Suprapubic skin (tissue), 4 donors: ENCODE measurements at regions not wholly inside any gene's neighbourhood (a gene's known extent, or its start where the extent isn't known, plus 50 kb on each side); places are given as distances from the start of the nearest gene placed in this dataset.
"Not testable (repeated sequence)": the region's sequence is repeated elsewhere in the genome, so short reads cannot be mapped to it uniquely, and the experiment has no call there.

Experiments
- DNase-seq, 2 donors: peaks; one replicate each; pipeline ENCODE4 v3.0.0-alpha.2; 2019; ENCODE audit warnings: low spot score in 2 of 2
- H3K27ac ChIP-seq: fragments of 200-600 bp; sonication (generic); one replicate; pipeline ENCODE4 v1.5.1; 2019
- H3K27me3 ChIP-seq: fragments of 200-600 bp; sonication (generic); one replicate; pipeline ENCODE4 v1.5.1; 2019
- H3K36me3 ChIP-seq: fragments of 200-600 bp; sonication (generic); one replicate; pipeline ENCODE4 v1.5.1; 2019
- H3K4me1 ChIP-seq: fragments of 200-600 bp; sonication (generic); one replicate; pipeline ENCODE4 v1.5.1; 2019
- H3K4me3 ChIP-seq: fragments of 200-600 bp; sonication (generic); one replicate; pipeline ENCODE4 v1.5.1; 2019; ENCODE audit warnings: mild to moderate bottlenecking
- H3K9me3 ChIP-seq: fragments of 200-600 bp; sonication (generic); one replicate; pipeline ENCODE4 v1.5.1; 2019
- EP300 ChIP-seq: sonication (generic); formaldehyde crosslinking; IDR thresholded peaks from one replicate; pipeline ENCODE4 v1.6.1; 2017; ENCODE audit warnings: antibody characterized with exemption
- POLR2A ChIP-seq, 2 donors: fragments of 450-650 bp; IDR thresholded peaks; one replicate each; pipeline ENCODE4 v1.6.1; 2017; ENCODE audit warnings: antibody characterized with exemption in 2 of 2, mild to moderate bottlenecking in 2 of 2, moderate library complexity in 2 of 2
- POLR2AphosphoS5 ChIP-seq, 3 donors: sonication (generic); formaldehyde crosslinking; IDR thresholded peaks; one replicate each; pipeline ENCODE4 v1.6.1; 2017; ENCODE audit warnings: antibody characterized with exemption in 3 of 3
- WGBS: methylation state at CpG from one replicate; pipeline ENCODE4 v1.1.5; 2018; 5-methylcytosine and 5-hydroxymethylcytosine counted together
- TF ChIP-seq, protein P1 (sequence below), 2 donors: fragments of 200-600 bp in 1 of 2; fragments of 450-650 bp in 1 of 2; sonication (generic) in 1 of 2; IDR thresholded peaks; one replicate each; pipeline ENCODE4 v1.5.1; 2016 to 2019; ENCODE audit warnings: antibody characterized with exemption in 2 of 2, mild to moderate bottlenecking in 1 of 2, moderate library complexity in 1 of 2

DNA sequence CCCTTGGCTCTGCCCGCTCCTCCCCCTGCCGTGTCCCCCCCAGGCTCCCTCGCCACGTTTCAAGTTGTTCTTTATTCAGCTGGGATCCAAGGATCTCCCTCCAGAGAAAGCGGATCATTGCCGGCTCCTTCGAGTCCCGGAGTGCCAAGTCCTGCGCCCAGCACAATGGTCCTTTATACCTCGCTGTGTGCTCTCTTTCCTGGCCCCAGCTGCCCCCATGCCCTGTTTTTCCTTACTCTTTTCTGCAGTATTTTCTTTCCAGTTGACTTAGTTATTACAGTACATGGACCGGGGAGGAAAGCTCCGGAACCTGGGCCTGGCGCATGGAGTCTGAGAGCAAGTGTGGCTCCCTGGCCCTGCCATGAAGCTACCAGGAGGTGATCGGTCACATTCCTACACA lies 88.1 kb upstream of the KMT2C start:
- H3K27ac ChIP-seq: no peak overlapping the region
- H3K27me3 ChIP-seq: no peaks in the 10 kb centered on the region
- no peaks in the 10 kb centered on the region for H3K9me3 ChIP-seq
- H3K4me3 ChIP-seq: no peak overlapping the region
- TF ChIP-seq, protein P1, sequence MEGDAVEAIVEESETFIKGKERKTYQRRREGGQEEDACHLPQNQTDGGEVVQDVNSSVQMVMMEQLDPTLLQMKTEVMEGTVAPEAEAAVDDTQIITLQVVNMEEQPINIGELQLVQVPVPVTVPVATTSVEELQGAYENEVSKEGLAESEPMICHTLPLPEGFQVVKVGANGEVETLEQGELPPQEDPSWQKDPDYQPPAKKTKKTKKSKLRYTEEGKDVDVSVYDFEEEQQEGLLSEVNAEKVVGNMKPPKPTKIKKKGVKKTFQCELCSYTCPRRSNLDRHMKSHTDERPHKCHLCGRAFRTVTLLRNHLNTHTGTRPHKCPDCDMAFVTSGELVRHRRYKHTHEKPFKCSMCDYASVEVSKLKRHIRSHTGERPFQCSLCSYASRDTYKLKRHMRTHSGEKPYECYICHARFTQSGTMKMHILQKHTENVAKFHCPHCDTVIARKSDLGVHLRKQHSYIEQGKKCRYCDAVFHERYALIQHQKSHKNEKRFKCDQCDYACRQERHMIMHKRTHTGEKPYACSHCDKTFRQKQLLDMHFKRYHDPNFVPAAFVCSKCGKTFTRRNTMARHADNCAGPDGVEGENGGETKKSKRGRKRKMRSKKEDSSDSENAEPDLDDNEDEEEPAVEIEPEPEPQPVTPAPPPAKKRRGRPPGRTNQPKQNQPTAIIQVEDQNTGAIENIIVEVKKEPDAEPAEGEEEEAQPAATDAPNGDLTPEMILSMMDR (IDR thresholded peaks at IDR 0.05): no peak
- no peak for TF ChIP-seq POLR2AphosphoS5 (IDR thresholded peaks at IDR 0.05)
- TF ChIP-seq POLR2A (IDR thresholded peaks at IDR 0.05): no peak
- no peak for TF ChIP-seq EP300
- H3K36me3 ChIP-seq: no peaks in the 10 kb centered on the region
- H3K4me1 ChIP-seq: peaks cover 20% of the 10 kb centered on the region
- 82% methylated on average over 14 of the region's 14 CpGs for WGBS
- no peak for DNase-seq

DNA sequence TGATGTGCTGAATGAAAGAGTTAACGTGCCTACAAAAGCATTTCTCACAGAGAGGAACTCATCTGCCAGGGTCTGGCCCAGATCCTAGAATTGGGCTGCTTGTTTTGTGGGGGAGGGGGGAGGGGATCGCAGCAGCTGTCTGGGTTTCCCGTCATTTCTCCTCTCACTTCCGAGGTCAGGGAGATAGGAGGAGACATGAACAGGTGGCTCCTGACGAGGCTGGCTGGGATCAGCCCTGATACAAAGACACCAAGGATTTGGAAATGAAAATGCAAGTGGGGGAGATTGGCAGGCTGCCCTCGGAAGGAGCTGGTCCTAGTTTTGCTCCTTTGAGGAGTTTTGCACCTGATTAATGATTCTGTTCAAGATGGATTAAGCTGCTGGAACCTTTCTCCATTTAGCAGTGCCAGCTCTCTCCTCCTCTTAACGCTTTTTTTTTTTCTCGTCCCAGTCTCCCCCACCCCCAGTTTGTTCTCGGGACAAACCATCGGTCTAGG lies 86.8 kb upstream of the KMT2C start:
- H3K4me1 ChIP-seq: peaks cover 20% of the 10 kb centered on the region
- H3K36me3 ChIP-seq: no peaks in the 10 kb centered on the region
- WGBS: 12% methylated on average over 10 of the region's 10 CpGs
- no peak overlapping the region for H3K27ac ChIP-seq
- peak overlapping the region; percentile 3 for H3K4me3 ChIP-seq
- DNase-seq: no peak
- no peaks in the 10 kb centered on the region for H3K27me3 ChIP-seq
- no peaks in the 10 kb centered on the region for H3K9me3 ChIP-seq
- TF ChIP-seq EP300 (no peak), POLR2A (IDR thresholded peaks at IDR 0.05) (no peak)

DNA sequence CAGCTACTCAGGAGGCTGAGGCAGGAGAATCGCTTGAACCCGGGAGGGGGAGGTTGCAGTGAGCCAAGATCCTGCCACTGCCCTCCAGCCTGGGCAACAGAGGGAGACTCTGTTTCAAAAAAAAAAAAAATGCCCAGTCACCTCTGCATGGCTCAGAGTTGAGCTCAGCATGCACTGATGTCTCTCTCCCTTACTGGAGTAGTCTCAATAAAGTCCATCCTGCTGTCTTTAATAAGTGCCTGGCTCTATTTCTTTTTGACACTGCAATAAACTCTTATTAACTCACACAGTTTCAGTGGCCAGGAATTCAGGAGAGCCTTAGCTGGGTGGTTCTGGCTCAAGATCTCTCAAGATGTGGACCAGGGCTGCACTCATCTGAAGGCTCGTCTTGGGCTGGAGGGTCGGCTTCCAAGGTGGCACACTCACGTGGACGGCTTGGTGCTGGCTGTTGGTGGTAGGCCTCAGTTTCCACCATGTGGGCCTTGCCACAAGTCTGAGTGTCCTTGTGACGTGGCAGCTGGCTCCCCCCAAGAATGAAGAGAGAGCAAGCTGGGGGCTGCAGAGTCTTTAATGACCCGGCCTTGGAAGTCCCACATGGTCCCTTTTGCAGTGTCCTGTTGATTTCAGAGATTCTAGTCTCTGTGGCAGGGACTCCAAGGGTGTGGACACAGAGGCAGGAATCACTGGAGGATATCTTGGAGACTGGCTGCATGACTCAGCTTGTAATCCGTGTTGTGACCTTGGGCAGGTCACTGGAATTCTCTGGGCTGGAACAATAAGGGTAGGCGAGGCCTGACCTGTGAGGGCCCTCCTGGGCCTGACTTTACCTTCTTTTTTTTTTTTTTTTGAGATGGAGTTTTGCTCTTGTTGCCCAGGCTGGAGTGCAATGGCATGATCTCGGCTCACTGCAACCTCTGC lies 85.9 kb upstream of the KMT2C start:
- H3K27ac ChIP-seq: no peak overlapping the region
- no peak for DNase-seq

DNA sequence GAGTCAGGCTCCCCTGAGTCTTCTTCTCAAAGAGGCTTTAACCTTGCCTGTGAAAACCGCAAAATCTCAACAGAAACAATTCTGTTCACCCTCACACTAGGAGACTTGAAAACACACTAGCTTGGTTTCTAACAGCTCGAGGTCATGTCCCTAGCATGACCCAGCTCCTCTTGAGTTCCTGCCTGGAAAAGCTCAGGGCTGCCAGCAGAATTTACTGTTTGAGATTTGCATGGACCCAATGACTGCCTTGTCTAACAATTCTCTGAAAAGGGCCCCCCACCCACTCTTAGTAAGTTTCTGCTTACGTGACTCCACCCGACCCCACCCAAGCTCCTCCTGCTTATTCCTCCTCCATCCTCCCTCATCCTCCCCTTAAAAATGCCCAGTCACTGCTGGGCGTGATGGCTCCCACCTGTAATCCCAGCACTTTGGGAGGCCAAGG lies 85.1 kb upstream of the KMT2C start:
- no peaks in the 10 kb centered on the region for H3K9me3 ChIP-seq
- WGBS: 53% methylated on average over 5 of the region's 5 CpGs
- H3K4me3 ChIP-seq: no peak overlapping the region
- no peak overlapping the region for H3K27ac ChIP-seq
- no peak for DNase-seq
- no peak for TF ChIP-seq EP300
- no peak for TF ChIP-seq POLR2AphosphoS5 (IDR thresholded peaks at IDR 0.05)
- no peaks in the 10 kb centered on the region for H3K27me3 ChIP-seq
- H3K36me3 ChIP-seq: no peaks in the 10 kb centered on the region
- peaks cover 16% of the 10 kb centered on the region for H3K4me1 ChIP-seq

More for the DNA sequence above, 85.9 kb upstream of the KMT2C start:
- Histone ChIP-seq H3K9me3 (no peaks in the 10 kb centered on the region), H3K27me3 (no peaks in the 10 kb centered on the region), H3K4me3 (no peak overlapping the region), H3K4me1 (peaks cover 16% of the 10 kb centered on the region), H3K36me3 (no peaks in the 10 kb centered on the region)
- 44% methylated on average over 6 of the region's 11 CpGs for WGBS
- TF ChIP-seq EP300 (no peak), POLR2A (IDR thresholded peaks at IDR 0.05) (no peak), POLR2AphosphoS5 (IDR thresholded peaks at IDR 0.05) (no peak)
- TF ChIP-seq, protein P1 (IDR thresholded peaks at IDR 0.05): no peak

DNA sequence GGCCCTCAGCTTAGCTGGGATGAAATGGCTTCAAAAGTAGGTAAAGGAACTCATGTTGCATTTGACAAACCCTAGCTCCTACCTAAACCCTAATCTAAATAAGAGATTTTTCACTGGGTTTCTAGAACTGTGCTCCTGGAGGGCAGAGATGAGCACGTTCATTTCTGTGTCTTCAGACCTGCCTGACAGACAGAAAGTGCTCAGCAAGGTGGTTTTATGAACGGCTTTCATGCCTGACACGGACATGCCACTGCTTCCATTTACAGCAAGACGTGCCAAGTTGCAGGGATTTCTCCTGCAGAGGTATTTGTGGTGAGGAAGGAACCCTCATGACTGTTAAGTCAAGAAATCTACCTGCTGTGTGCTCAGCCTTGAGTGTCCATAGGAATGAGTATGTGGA lies 83.5 kb upstream of the KMT2C start:
- Histone ChIP-seq H3K27ac (no peak overlapping the region), H3K4me3 (no peak overlapping the region), H3K9me3 (no peaks in the 10 kb centered on the region), H3K4me1 (peaks cover 16% of the 10 kb centered on the region), H3K27me3 (no peaks in the 10 kb centered on the region), H3K36me3 (no peaks in the 10 kb centered on the region)
- DNase-seq: no peak
- no peak for TF ChIP-seq POLR2AphosphoS5 (IDR thresholded peaks at IDR 0.05)
- TF ChIP-seq, protein P1 (IDR thresholded peaks at IDR 0.05): no peak
- TF ChIP-seq POLR2A (IDR thresholded peaks at IDR 0.05): no peak
- TF ChIP-seq EP300: no peak
- WGBS: 63% methylated on average over 4 of the region's 4 CpGs

DNA sequence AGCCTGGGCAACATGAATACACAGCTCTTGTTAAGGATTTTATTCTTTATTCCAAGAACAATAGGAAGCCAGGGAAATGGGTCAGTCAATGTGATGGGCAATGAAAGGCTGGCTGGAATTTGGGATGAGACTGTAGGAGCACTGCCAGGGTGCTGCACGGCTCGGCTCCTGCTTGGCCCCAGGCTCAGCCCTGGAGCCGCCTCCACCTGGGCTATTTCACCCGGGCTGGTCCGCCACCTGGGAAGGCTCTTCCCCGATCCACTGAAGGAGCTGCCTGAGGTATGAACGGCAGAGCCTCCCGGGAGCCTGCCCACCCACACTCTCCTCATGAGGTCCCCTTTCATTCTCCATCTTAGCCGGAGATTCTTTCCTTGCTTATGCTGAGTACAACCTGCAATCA lies 80.4 kb upstream of the KMT2C start:
- Histone ChIP-seq H3K4me3 (no peak overlapping the region), H3K27ac (no peak overlapping the region), H3K27me3 (no peaks in the 10 kb centered on the region), H3K4me1 (no peaks in the 10 kb centered on the region), H3K36me3 (no peaks in the 10 kb centered on the region), H3K9me3 (no peaks in the 10 kb centered on the region)
- no peak for TF ChIP-seq POLR2A (IDR thresholded peaks at IDR 0.05)
- TF ChIP-seq, protein P1 (IDR thresholded peaks at IDR 0.05): no peak
- no peak for TF ChIP-seq EP300
- TF ChIP-seq POLR2AphosphoS5 (IDR thresholded peaks at IDR 0.05): no peak
- 87% methylated on average over 9 of the region's 9 CpGs for WGBS
- DNase-seq: no peak

DNA sequence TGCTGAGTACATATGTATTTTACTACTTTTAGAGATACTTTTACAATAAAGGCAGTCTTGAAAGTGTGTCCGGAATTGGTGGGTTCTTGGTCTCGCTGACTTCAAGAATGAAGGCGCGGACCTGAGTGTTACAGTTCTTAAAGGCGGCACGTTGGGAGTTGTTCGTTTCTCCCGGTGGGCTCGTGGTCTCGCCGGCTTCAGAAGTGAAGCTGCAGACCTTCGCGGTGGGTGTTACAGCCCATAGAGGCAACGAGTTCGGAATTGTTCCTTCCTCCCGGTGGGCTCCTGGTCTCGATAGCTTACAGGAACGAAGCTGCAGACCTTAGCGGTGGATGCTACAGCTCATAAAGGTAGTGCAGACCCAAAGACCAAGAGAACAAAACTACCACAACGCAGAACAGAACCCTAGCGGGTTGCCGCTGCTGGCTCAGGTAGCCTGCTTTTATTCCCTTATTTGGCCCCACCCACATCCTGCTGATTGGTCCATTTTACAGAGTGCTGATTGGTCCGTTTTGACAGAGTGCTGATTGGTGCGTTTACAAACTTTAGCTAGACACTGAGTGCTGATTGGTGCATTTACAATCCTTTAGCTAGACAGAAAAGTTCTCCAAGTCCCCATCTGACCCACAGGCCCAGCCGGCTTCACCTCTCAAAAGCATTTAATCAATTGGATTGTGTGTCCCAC lies 79.6 kb upstream of the KMT2C start:
- DNase-seq, H3K36me3 ChIP-seq, H3K27ac ChIP-seq, H3K4me3 ChIP-seq, H3K9me3 ChIP-seq, H3K27me3 ChIP-seq, H3K4me1 ChIP-seq: not testable (repeated sequence)
- WGBS: 87% methylated on average over 25 of the region's 25 CpGs
